PFSK-1 (cell line): ENCODE measurements at regions not wholly inside any gene's neighbourhood (a gene's known extent, or its start where the extent isn't known, plus 50 kb on each side); places are given as distances from the start of the nearest gene placed in this dataset.

Experiments
- FOXP2 ChIP-seq: optimal IDR thresholded peaks from 2 replicates; pipeline ENCODE3; 2011; ENCODE audit warnings: borderline replicate concordance, control low read depth, inconsistent platforms; ENCODE audit not compliant: insufficient read depth; ENCODE audit errors: extremely low read length, extremely low read depth
- POLR2AphosphoS5 ChIP-seq: IDR thresholded peaks from 2 replicates; pipeline ENCODE4 v1.6.1; 2012; ENCODE audit warnings: low read depth, mild to moderate bottlenecking, control low read depth, low read length, moderate library complexity
- REST ChIP-seq, 2 experiments: IDR thresholded peaks; 2 replicates each; pipeline versions ENCODE4 v1.6.1 to v1.8.0; 2011 to 2012; ENCODE audit warnings: low read depth in 2 of 2, low read length in 2 of 2, control low read depth in 1 of 2, inconsistent platforms in 1 of 2, mild to moderate bottlenecking in 1 of 2, moderate library complexity in 1 of 2; ENCODE audit not compliant: insufficient read depth in 1 of 2
- SIN3A ChIP-seq: IDR thresholded peaks from 2 replicates; pipeline ENCODE4 v1.6.1; 2012; ENCODE audit warnings: mild to moderate bottlenecking, low read length, moderate library complexity, borderline replicate concordance; ENCODE audit not compliant: insufficient read depth
- TAF1 ChIP-seq: IDR thresholded peaks from 2 replicates; pipeline ENCODE4 v1.6.1; 2012; ENCODE audit warnings: low read length, control low read depth, borderline replicate concordance; ENCODE audit not compliant: insufficient read depth

- TF ChIP-seq TAF1: no peak
- no peak for TF ChIP-seq POLR2AphosphoS5
- TF ChIP-seq REST (IDR thresholded peaks at IDR 0.05; ENCODE audit: insufficient read depth in 1 of 2, low read depth in 2 of 2, low read length in 2 of 2): no peak
- no peak for TF ChIP-seq SIN3A
- TF ChIP-seq FOXP2: no peak
These were observed 156.1 kb upstream of the PRICKLE2 start for GRCh38 chr3:64381367-64381766.

- TF ChIP-seq SIN3A: no peak
- TF ChIP-seq FOXP2: no peak
- no peak for TF ChIP-seq POLR2AphosphoS5
- no peak for TF ChIP-seq REST (IDR thresholded peaks at IDR 0.05; ENCODE audit: insufficient read depth in 1 of 2, low read depth in 2 of 2, low read length in 2 of 2)
- TF ChIP-seq TAF1: no peak
These were observed 155.3 kb upstream of the PRICKLE2 start for GRCh38 chr3:64380546-64380945.

- TF ChIP-seq FOXP2 (no peak), REST (IDR thresholded peaks at IDR 0.05; ENCODE audit: insufficient read depth in 1 of 2, low read depth in 2 of 2, low read length in 2 of 2) (no peak), POLR2AphosphoS5 (no peak), TAF1 (no peak), SIN3A (no peak)
These were observed 154.0 kb upstream of the PRICKLE2 start for GRCh38 chr3:64379221-64379620.

GRCh38 chr3:64377942-64378341, 152.7 kb upstream of the PRICKLE2 start:
- no peak for TF ChIP-seq SIN3A
- no peak for TF ChIP-seq REST (IDR thresholded peaks at IDR 0.05; ENCODE audit: insufficient read depth in 1 of 2, low read depth in 2 of 2, low read length in 2 of 2)
- TF ChIP-seq POLR2AphosphoS5: no peak
- TF ChIP-seq TAF1: no peak
- TF ChIP-seq FOXP2: no peak

GRCh38 chr3:64375737-64376136, 150.5 kb upstream of the PRICKLE2 start:
- TF ChIP-seq POLR2AphosphoS5: no peak
- no peak for TF ChIP-seq REST (IDR thresholded peaks at IDR 0.05; ENCODE audit: insufficient read depth in 1 of 2, low read depth in 2 of 2, low read length in 2 of 2)
- TF ChIP-seq FOXP2: no peak
- TF ChIP-seq SIN3A: no peak
- no peak for TF ChIP-seq TAF1
